Endodermal cell (in vitro differentiated cells): ENCODE measurements at regions not wholly inside any gene's neighbourhood (a gene's known extent, or its start where the extent isn't known, plus 50 kb on each side); places are given as distances from the start of the nearest gene placed in this dataset.

Experiments used
- DNase-seq: peaks from one replicate; pipeline ENCODE4 v3.0.0-alpha.2; 2017
- H3K27ac ChIP-seq: 2 replicates; pipeline ENCODE4 v1.5.1; 2013; ENCODE audit warnings: mild to moderate bottlenecking, low read depth, low read length, moderate library complexity
- H3K27me3 ChIP-seq: 2 replicates; pipeline ENCODE4 v1.6.1; 2013; ENCODE audit warnings: mild to moderate bottlenecking, low read length, moderate library complexity; ENCODE audit not compliant: insufficient read depth, control insufficient read depth, poor library complexity, severe bottlenecking
- H3K36me3 ChIP-seq: 2 replicates; pipeline ENCODE4 v1.7.0; 2013; ENCODE audit warnings: mild to moderate bottlenecking, low read length, moderate library complexity; ENCODE audit not compliant: control insufficient read depth, insufficient read depth
- H3K4me1 ChIP-seq: one replicate; pipeline ENCODE4 v1.7.0; 2013; ENCODE audit warnings: low read length; ENCODE audit not compliant: control insufficient read depth, insufficient read depth
- H3K4me3 ChIP-seq: 2 replicates; pipeline ENCODE4 v1.5.1; 2013; ENCODE audit warnings: mild to moderate bottlenecking, low read length, moderate library complexity
- H3K9ac ChIP-seq: 2 replicates; pipeline ENCODE4 v1.6.1; 2013; ENCODE audit warnings: mild to moderate bottlenecking, low read length, moderate library complexity; ENCODE audit not compliant: poor library complexity, severe bottlenecking; ENCODE audit errors: extremely low read depth
- H3K9me3 ChIP-seq: 2 replicates; pipeline ENCODE4 v1.6.1; 2013; ENCODE audit warnings: mild to moderate bottlenecking, low read length, moderate library complexity; ENCODE audit not compliant: control insufficient read depth
- H3K27ac Mint-ChIP-seq: 2 replicates; pipeline ENCODE4 v1.8.0; 2020; ENCODE audit warnings: mixed read lengths
- H3K27me3 Mint-ChIP-seq: 2 replicates; pipeline ENCODE4 v1.8.0; 2021; ENCODE audit warnings: mild to moderate bottlenecking, mixed read lengths; ENCODE audit not compliant: insufficient read depth
- H3K36me3 Mint-ChIP-seq: 2 replicates; pipeline ENCODE4 v1.8.0; 2020; ENCODE audit warnings: low read depth, mixed read lengths
- H3K4me1 Mint-ChIP-seq: 2 replicates; pipeline ENCODE4 v1.8.0; 2020; ENCODE audit warnings: mixed read lengths
- H3K4me3 Mint-ChIP-seq: 2 replicates; pipeline ENCODE4 v1.8.0; 2020; ENCODE audit warnings: mild to moderate bottlenecking, moderate library complexity, mixed read lengths
- H3K9me3 Mint-ChIP-seq: 2 replicates; pipeline ENCODE4 v1.8.0; 2020; ENCODE audit warnings: mild to moderate bottlenecking, mixed read lengths
- CTCF ChIP-seq: fragments of 200-600 bp; sonication (generic); conservative IDR thresholded peaks from 2 replicates; pipeline ENCODE4 v1.5.0; 2021; ENCODE audit warnings: antibody characterized with exemption, mild to moderate bottlenecking
- WGBS, 2 experiments: methylation state at CpG; one replicate each; pipeline versions ENCODE4 v1.1.5 to v1.1.7; 2013; ENCODE audit warnings: missing lambda C conversion rate in 2 of 2, mixed read lengths in 1 of 2; ENCODE audit not compliant: insufficient coverage in 1 of 2, insufficient read length in 1 of 2; 5-methylcytosine and 5-hydroxymethylcytosine counted together

- H3K9me3 ChIP-seq = no peaks in the 10 kb centered on the region
- H3K4me3 ChIP-seq = no peak overlapping the region
- H3K27me3 ChIP-seq = no peaks in the 10 kb centered on the region
- Mint-ChIP-seq H3K9me3 (no peaks in the 10 kb centered on the region), H3K27ac (no peak overlapping the region), H3K4me3 (no peak overlapping the region), H3K27me3 (no peaks in the 10 kb centered on the region), H3K4me1 (no peaks in the 10 kb centered on the region), H3K36me3 (no peaks in the 10 kb centered on the region)
- no peak overlapping the region for H3K27ac ChIP-seq
- no peaks in the 10 kb centered on the region for H3K4me1 ChIP-seq
- WGBS, 2 experiments = 91 to 100% methylated on average over 1 to 5 of the region's 5 CpGs
- DNase-seq = no peak
- TF ChIP-seq CTCF = no peak
- no peaks in the 10 kb centered on the region for H3K36me3 ChIP-seq
- no peak overlapping the region for H3K9ac ChIP-seq
These were observed 97.1 kb upstream of the ATP10A start for GRCh38 chr15:25960273-25960672.

- Mint-ChIP-seq H3K4me1 (no peaks in the 10 kb centered on the region), H3K27ac (no peak overlapping the region), H3K36me3 (no peaks in the 10 kb centered on the region), H3K4me3 (no peak overlapping the region), H3K27me3 (no peaks in the 10 kb centered on the region), H3K9me3 (no peaks in the 10 kb centered on the region)
- Histone ChIP-seq H3K4me3 (no peak overlapping the region), H3K27me3 (no peaks in the 10 kb centered on the region), H3K9me3 (no peaks in the 10 kb centered on the region), H3K36me3 (no peaks in the 10 kb centered on the region), H3K4me1 (no peaks in the 10 kb centered on the region), H3K27ac (no peak overlapping the region), H3K9ac (no peak overlapping the region)
- no peak for DNase-seq
- 90% methylated on average over 1 of the region's 1 CpG; no CpG with 5 or more reads in 1 of the 2 experiments for WGBS, 2 experiments
- no peak for TF ChIP-seq CTCF
These were observed 96.0 kb upstream of the ATP10A start for GRCh38 chr15:25959100-25959499.

GRCh38 chr15:25955628-25956027 is 92.5 kb upstream of the ATP10A start:
- no peak for DNase-seq
- H3K27ac ChIP-seq = no peak overlapping the region
- H3K27ac Mint-ChIP-seq = no peak overlapping the region
- H3K4me1 Mint-ChIP-seq = no peaks in the 10 kb centered on the region
- H3K27me3 ChIP-seq = no peaks in the 10 kb centered on the region
- H3K36me3 ChIP-seq = no peaks in the 10 kb centered on the region
- H3K9ac ChIP-seq = no peak overlapping the region
- H3K4me1 ChIP-seq = no peaks in the 10 kb centered on the region
- no peaks in the 10 kb centered on the region for H3K9me3 Mint-ChIP-seq
- no peak overlapping the region for H3K4me3 Mint-ChIP-seq
- no peaks in the 10 kb centered on the region for H3K9me3 ChIP-seq
- no peaks in the 10 kb centered on the region for H3K27me3 Mint-ChIP-seq
- no peak overlapping the region for H3K4me3 ChIP-seq
- 93 to 95% methylated on average over 2 of the region's 2 CpGs for WGBS, 2 experiments
- H3K36me3 Mint-ChIP-seq = no peaks in the 10 kb centered on the region
- no peak for TF ChIP-seq CTCF
